Vagina (tissue), 2 donors: ENCODE measurements at regions not wholly inside any gene's neighbourhood (a gene's known extent, or its start where the extent isn't known, plus 50 kb on each side); places are given as distances from the start of the nearest gene placed in this dataset.

Experiments used
- DNase-seq, 2 donors: peaks; one replicate each; pipeline ENCODE4 v3.0.0-alpha.2; 2017; ENCODE audit errors: extremely low spot score in 2 of 2
- H3K27ac ChIP-seq: fragments of 200-600 bp; sonication (generic); one replicate; pipeline ENCODE4 v1.5.1; 2019
- H3K27me3 ChIP-seq: fragments of 200-600 bp; sonication (generic); one replicate; pipeline ENCODE4 v1.5.1; 2019
- H3K36me3 ChIP-seq, 2 donors: fragments of 200-600 bp; sonication (generic); one replicate each; pipeline ENCODE4 v1.5.1; 2017 to 2019
- H3K4me1 ChIP-seq: fragments of 200-600 bp; sonication (generic); one replicate; pipeline ENCODE4 v1.5.1; 2019
- H3K4me3 ChIP-seq, 2 donors: fragments of 200-600 bp; sonication (generic); 1 replicate in 1 of 2; 2 replicates in 1 of 2; pipeline ENCODE4 v1.5.1; 2016 to 2019
- H3K9me3 ChIP-seq: fragments of 200-600 bp; sonication (generic); one replicate; pipeline ENCODE4 v1.5.1; 2019
- POLR2A ChIP-seq, 2 donors: fragments of 450-650 bp; IDR thresholded peaks; one replicate each; pipeline ENCODE4 v1.6.1; 2017; ENCODE audit warnings: antibody characterized with exemption in 2 of 2, mild to moderate bottlenecking in 2 of 2, moderate library complexity in 2 of 2
- POLR2AphosphoS5 ChIP-seq, 2 donors: sonication (generic); formaldehyde crosslinking; IDR thresholded peaks; one replicate each; pipeline ENCODE4 v1.9.0; 2017; ENCODE audit warnings: antibody characterized with exemption in 2 of 2, mild to moderate bottlenecking in 2 of 2, low read depth in 1 of 2; ENCODE audit not compliant: insufficient read depth in 1 of 2
- intact Hi-C: fragments of 100-400 bp; cut with DNase I; formaldehyde crosslinking; loops from one replicate; pipeline ENCODE4 v1.15.1; 2023
- TF ChIP-seq, protein P1 (sequence below), 3 experiments: fragments of 450-650 bp in 2 of 3; fragments of 200-600 bp in 1 of 3; sonication (generic) in 1 of 3; IDR thresholded peaks; one replicate each; pipeline ENCODE4 v1.5.1; 2017 to 2019; ENCODE audit warnings: antibody characterized with exemption in 3 of 3, mild to moderate bottlenecking in 2 of 3, moderate library complexity in 2 of 3

DNA sequence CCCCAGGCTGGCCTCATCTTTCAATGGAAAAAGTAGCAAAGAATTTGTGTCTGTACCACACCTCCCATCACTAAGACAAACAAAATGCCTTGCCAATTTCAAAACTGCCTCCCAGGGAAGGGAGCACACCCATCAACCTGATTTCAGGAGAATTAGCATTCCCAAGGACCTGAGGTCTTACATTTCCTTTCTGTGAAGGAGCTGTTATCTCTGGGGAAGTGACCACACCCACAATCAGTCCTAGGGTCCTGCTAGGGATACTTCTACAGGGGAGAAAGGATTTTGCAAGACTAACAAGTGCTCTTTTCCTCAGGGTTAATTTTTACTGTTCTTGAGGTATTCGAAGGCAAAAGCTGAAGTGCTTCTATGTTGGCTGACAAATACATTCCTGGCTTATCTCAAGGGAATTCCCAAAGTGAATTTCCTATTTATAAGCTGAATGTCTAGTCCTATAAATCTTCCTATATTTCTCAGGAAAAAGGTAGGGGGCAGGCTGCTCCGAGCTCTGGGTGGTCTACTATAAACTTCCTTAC, 97.4 kb upstream of the ITGA1 start:
- no peaks in the 10 kb centered on the region for H3K36me3 ChIP-seq
- intact Hi-C loops, result no loop called here
- DNase-seq, result no peak
- H3K27me3 ChIP-seq, result no peaks in the 10 kb centered on the region
- no peak overlapping the region for H3K27ac ChIP-seq
- TF ChIP-seq POLR2A (IDR thresholded peaks at IDR 0.05) (no peak), POLR2AphosphoS5 (IDR thresholded peaks at IDR 0.05; ENCODE audit: insufficient read depth in 1 of 2, low read depth in 1 of 2) (no peak)
- TF ChIP-seq, protein P1, sequence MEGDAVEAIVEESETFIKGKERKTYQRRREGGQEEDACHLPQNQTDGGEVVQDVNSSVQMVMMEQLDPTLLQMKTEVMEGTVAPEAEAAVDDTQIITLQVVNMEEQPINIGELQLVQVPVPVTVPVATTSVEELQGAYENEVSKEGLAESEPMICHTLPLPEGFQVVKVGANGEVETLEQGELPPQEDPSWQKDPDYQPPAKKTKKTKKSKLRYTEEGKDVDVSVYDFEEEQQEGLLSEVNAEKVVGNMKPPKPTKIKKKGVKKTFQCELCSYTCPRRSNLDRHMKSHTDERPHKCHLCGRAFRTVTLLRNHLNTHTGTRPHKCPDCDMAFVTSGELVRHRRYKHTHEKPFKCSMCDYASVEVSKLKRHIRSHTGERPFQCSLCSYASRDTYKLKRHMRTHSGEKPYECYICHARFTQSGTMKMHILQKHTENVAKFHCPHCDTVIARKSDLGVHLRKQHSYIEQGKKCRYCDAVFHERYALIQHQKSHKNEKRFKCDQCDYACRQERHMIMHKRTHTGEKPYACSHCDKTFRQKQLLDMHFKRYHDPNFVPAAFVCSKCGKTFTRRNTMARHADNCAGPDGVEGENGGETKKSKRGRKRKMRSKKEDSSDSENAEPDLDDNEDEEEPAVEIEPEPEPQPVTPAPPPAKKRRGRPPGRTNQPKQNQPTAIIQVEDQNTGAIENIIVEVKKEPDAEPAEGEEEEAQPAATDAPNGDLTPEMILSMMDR (IDR thresholded peaks at IDR 0.05), result no peak
- H3K4me3 ChIP-seq, result no peak overlapping the region
- no peaks in the 10 kb centered on the region for H3K9me3 ChIP-seq
- no peaks in the 10 kb centered on the region for H3K4me1 ChIP-seq

DNA sequence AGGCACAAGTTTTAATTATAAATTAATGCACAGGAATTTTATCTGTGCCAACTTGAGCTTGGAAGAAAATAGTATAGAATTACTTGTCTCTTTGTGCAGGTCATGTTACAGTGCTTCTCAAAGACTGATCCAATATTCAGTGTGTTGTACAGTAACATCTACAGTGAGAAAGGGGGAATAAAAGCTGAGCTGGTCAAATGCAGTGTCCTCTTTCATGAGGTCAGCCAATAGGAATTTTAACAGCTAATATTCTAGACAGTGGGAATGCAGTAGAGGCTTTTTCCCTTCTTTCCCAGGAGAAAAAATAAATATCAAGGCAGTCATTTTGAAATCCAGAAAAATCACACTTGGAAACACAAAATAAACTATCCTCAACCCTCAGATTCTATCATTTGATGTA, 95.7 kb upstream of the ITGA1 start:
- Histone ChIP-seq H3K4me1 (no peaks in the 10 kb centered on the region), H3K36me3 (no peaks in the 10 kb centered on the region)
- intact Hi-C loops, result no loop called here

DNA sequence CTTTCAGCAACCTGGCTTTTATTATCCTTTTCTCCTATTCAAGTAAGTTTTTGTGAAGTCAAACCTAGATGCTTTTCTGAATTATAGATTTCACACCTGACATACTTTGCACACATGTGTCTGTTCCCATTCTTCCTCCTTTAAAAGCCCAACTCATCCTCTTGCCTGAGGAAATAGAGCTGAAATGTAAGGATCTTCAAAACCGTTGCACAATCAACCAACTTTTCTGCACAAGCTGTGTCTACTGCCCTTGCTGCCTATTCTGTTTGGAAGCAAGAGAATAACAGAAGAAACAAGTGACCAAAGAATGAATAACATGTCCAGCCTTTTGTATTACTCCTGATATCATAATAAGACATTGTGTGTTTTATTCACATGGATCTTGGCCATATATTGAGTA, 95.1 kb upstream of the ITGA1 start:
- no peak overlapping the region for H3K27ac ChIP-seq
- intact Hi-C loops, result no loop called here

More for the DNA sequence above, 95.7 kb upstream of the ITGA1 start:
- TF ChIP-seq POLR2A (IDR thresholded peaks at IDR 0.05) (no peak), POLR2AphosphoS5 (IDR thresholded peaks at IDR 0.05; ENCODE audit: insufficient read depth in 1 of 2, low read depth in 1 of 2) (no peak)
- TF ChIP-seq, protein P1 (IDR thresholded peaks at IDR 0.05), result no peak
- no peak for DNase-seq
- Histone ChIP-seq H3K4me3 (no peak overlapping the region), H3K27ac (no peak overlapping the region), H3K27me3 (no peaks in the 10 kb centered on the region), H3K9me3 (no peaks in the 10 kb centered on the region)

DNA sequence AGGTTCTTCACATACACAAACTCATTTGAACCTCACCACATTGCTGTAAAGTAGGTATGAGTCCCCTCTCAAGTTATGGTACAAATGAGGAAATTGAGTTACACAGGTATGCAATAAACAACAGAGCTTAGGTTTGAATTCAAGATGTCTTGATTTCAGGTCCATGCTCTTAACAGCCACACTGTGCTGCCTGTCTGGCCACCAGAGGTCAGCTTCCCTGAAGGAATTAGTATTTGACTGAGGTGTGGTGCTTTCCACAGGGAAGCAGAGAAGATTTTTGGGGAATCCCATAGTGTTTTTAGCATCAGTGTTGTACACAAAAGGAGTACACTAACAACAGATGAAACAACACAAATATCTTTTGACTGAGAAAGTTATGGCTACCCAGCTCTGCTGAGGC, 94.4 kb upstream of the ITGA1 start:
- TF ChIP-seq, protein P1 (IDR thresholded peaks at IDR 0.05), result peak in 1 of 3 experiments; percentile 10
- TF ChIP-seq POLR2A (IDR thresholded peaks at IDR 0.05) (no peak), POLR2AphosphoS5 (IDR thresholded peaks at IDR 0.05; ENCODE audit: insufficient read depth in 1 of 2, low read depth in 1 of 2) (no peak)
- intact Hi-C loops, result no loop called here
- no peak for DNase-seq

More for the DNA sequence above, 95.1 kb upstream of the ITGA1 start:
- no peaks in the 10 kb centered on the region for H3K36me3 ChIP-seq
- no peaks in the 10 kb centered on the region for H3K4me1 ChIP-seq
- H3K27me3 ChIP-seq, result no peaks in the 10 kb centered on the region
- no peaks in the 10 kb centered on the region for H3K9me3 ChIP-seq
- TF ChIP-seq POLR2A (IDR thresholded peaks at IDR 0.05), result no peak
- H3K4me3 ChIP-seq, result no peak overlapping the region
- DNase-seq, result no peak

DNA sequence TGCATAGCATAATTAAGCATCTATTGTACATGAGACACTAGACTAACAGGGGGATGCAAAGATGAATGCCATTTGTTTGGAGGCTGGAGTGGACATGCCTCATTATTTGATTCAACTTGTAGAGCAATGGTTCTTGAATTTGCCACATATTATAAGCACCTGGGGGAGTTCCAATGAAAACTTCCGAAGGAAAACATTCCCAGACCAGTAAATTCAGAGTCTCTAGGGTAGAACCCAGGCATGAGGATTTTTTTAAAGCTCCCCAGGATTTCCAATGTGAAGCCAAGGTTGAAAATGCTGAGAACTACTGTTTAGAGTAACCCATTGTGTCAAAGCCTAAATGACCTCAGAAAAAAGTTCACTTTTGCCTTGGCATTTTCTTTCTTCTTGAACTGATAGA, 93.9 kb upstream of the ITGA1 start:
- H3K9me3 ChIP-seq, result no peaks in the 10 kb centered on the region
- no peak overlapping the region for H3K4me3 ChIP-seq
- no peaks in the 10 kb centered on the region for H3K4me1 ChIP-seq
- DNase-seq, result no peak
- H3K27ac ChIP-seq, result no peak overlapping the region
- H3K36me3 ChIP-seq, result no peaks in the 10 kb centered on the region
- intact Hi-C loops, result no loop called here
- TF ChIP-seq, protein P1 (IDR thresholded peaks at IDR 0.05), result no peak
- TF ChIP-seq POLR2AphosphoS5 (IDR thresholded peaks at IDR 0.05; ENCODE audit: insufficient read depth in 1 of 2, low read depth in 1 of 2), result no peak
- TF ChIP-seq POLR2A (IDR thresholded peaks at IDR 0.05), result no peak
- no peaks in the 10 kb centered on the region for H3K27me3 ChIP-seq

More for the DNA sequence above, 94.4 kb upstream of the ITGA1 start:
- Histone ChIP-seq H3K27ac (no peak overlapping the region), H3K36me3 (no peaks in the 10 kb centered on the region), H3K27me3 (no peaks in the 10 kb centered on the region), H3K4me3 (no peak overlapping the region), H3K4me1 (no peaks in the 10 kb centered on the region), H3K9me3 (no peaks in the 10 kb centered on the region)
